ENCODE measurements at regions not wholly inside any gene's neighbourhood (a gene's known extent, or its start where the extent isn't known, plus 50 kb on each side); places are given as distances from the start of the nearest gene placed in this dataset.

GRCh38 chr2:121965661-121966060 is 210.2 kb downstream of the TSN start:
- no peak overlapping the region for H3K4me3 ChIP-seq
- no peak overlapping the region for H3K27ac ChIP-seq (ENCODE audit: low read depth in 1 of 2, low read length in 1 of 2)
- no peaks in the 10 kb centered on the region for H3K9me3 ChIP-seq (ENCODE audit: control insufficient read depth in 4 of 4, insufficient read depth in 3 of 4, low read length in 3 of 4)
- TF ChIP-seq CTCF (IDR thresholded peaks at IDR 0.05; ENCODE audit: control extremely low read depth, extremely low read depth): no peak
- DNase-seq (no peak), ATAC-seq (ENCODE audit: insufficient read depth, low FRiP score) (no peak)
- no peaks in the 10 kb centered on the region for H3K27me3 ChIP-seq (ENCODE audit: control insufficient read depth in 3 of 3, insufficient read depth in 3 of 3, low read length in 2 of 3)
- WGBS, 2 donors: 78 to 80% methylated on average over 7 of the region's 7 CpGs
- H3K9ac ChIP-seq (ENCODE audit: insufficient read depth in 1 of 2, low read length in 2 of 2): no peak overlapping the region
- no peaks in the 10 kb centered on the region for H3K36me3 ChIP-seq (ENCODE audit: control insufficient read depth in 4 of 4, insufficient read depth in 4 of 4, low read length in 4 of 4)
- peaks cover 0 to 5% (median 0%) of the 10 kb centered on the region in 5 donors for H3K4me1 ChIP-seq (ENCODE audit: control insufficient read depth in 5 of 5, insufficient read depth in 5 of 5, low read length in 5 of 5)

- no peaks in the 10 kb centered on the region for H3K36me3 ChIP-seq (ENCODE audit: control insufficient read depth in 4 of 4, insufficient read depth in 4 of 4, low read length in 4 of 4)
- no peak overlapping the region for H3K27ac ChIP-seq (ENCODE audit: low read depth in 1 of 2, low read length in 1 of 2)
- H3K9me3 ChIP-seq (ENCODE audit: control insufficient read depth in 4 of 4, insufficient read depth in 3 of 4, low read length in 3 of 4): no peaks in the 10 kb centered on the region
- 74 to 86% methylated on average over 3 of the region's 3 CpGs for WGBS, 2 donors
- H3K4me3 ChIP-seq: no peak overlapping the region
- peaks cover 0 to 2% (median 0%) of the 10 kb centered on the region in 3 donors for H3K27me3 ChIP-seq (ENCODE audit: control insufficient read depth in 3 of 3, insufficient read depth in 3 of 3, low read length in 2 of 3)
- DNase-seq (no peak), ATAC-seq (ENCODE audit: insufficient read depth, low FRiP score) (no peak)
- TF ChIP-seq CTCF (IDR thresholded peaks at IDR 0.05; ENCODE audit: control extremely low read depth, extremely low read depth): no peak
- H3K4me1 ChIP-seq (ENCODE audit: control insufficient read depth in 5 of 5, insufficient read depth in 5 of 5, low read length in 5 of 5): peaks cover 0 to 5% (median 0%) of the 10 kb centered on the region in 5 donors
- H3K9ac ChIP-seq (ENCODE audit: insufficient read depth in 1 of 2, low read length in 2 of 2): no peak overlapping the region
Observed at GRCh38 chr2:121966663-121967062, 211.2 kb downstream of the TSN start.

GRCh38 chr2:121969166-121969565 is 213.7 kb downstream of the TSN start:
- DNase-seq: peak in 1 of 3 donors; percentile 30
- WGBS, 2 donors: 15 to 34% methylated on average over 5 of the region's 5 CpGs
- no peak overlapping the region for H3K9ac ChIP-seq (ENCODE audit: insufficient read depth in 1 of 2, low read length in 2 of 2)
- H3K4me1 ChIP-seq (ENCODE audit: control insufficient read depth in 5 of 5, insufficient read depth in 5 of 5, low read length in 5 of 5): peaks cover 0 to 5% (median 0%) of the 10 kb centered on the region in 5 donors
- no peaks in the 10 kb centered on the region for H3K36me3 ChIP-seq (ENCODE audit: control insufficient read depth in 4 of 4, insufficient read depth in 4 of 4, low read length in 4 of 4)
- H3K4me3 ChIP-seq: no peak overlapping the region
- H3K27me3 ChIP-seq (ENCODE audit: control insufficient read depth in 3 of 3, insufficient read depth in 3 of 3, low read length in 2 of 3): peaks cover 0 to 2% (median 0%) of the 10 kb centered on the region in 3 donors
- peak overlapping the region in 1 of 2 donors; percentile 68 for H3K27ac ChIP-seq (ENCODE audit: low read depth in 1 of 2, low read length in 1 of 2)
- ATAC-seq (ENCODE audit: insufficient read depth, low FRiP score): peak; percentile 72
- H3K9me3 ChIP-seq (ENCODE audit: control insufficient read depth in 4 of 4, insufficient read depth in 3 of 4, low read length in 3 of 4): no peaks in the 10 kb centered on the region
- TF ChIP-seq CTCF (IDR thresholded peaks at IDR 0.05; ENCODE audit: control extremely low read depth, extremely low read depth): no peak
